HG02981 (cell line): ENCODE measurements at regions not wholly inside any gene's neighbourhood (a gene's known extent, or its start where the extent isn't known, plus 50 kb on each side); places are given as distances from the start of the nearest gene placed in this dataset.

Experiments
- ATAC-seq: cut with Tn5 transposase; IDR thresholded peaks from one replicate; pipeline ENCODE4 v1.9.1; 2021; ENCODE audit warnings: mild to moderate bottlenecking, moderate library complexity; ENCODE audit not compliant: unreplicated experiment

DNA sequence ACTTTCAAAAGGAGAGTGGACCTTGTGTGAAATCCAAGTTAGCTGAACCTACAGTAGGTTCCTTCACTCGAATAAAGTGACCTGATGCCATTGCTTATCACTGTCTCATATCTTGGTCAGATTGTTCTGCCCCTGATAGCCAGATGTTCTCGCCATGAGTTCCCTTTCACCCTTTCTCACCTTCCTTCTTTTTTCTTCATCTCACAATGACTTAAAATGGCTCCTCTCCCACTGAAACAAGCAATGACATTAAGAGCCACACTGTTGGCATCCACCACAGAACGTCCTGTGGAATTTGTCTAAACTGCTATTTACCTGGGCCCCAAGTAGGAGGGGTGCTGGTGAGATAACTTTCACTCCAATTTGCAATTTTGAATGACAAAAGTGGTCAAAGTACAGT, 227.6 kb upstream of the PPP1R2C start:
- ATAC-seq = no peak

DNA sequence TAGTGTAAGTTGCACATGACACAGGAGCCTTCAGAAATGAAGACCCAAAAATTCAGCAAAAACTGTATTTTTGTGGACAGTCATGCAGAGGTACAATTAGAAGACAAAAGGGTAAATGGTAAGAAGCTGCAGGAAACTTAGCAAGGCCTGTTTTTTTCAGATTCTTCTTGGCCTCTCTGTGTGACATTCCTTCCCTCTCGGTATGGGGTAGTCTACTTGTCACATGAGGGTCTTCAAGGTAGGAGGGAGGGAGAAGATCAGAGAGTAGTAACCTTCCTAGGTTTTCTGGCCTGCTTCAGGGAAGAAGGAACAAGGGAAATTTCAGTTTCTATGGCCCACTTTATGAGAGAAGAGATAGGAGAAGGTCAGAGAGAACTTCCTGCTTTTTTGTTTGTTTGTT, 230.4 kb upstream of the PPP1R2C start:
- ATAC-seq = no peak

DNA sequence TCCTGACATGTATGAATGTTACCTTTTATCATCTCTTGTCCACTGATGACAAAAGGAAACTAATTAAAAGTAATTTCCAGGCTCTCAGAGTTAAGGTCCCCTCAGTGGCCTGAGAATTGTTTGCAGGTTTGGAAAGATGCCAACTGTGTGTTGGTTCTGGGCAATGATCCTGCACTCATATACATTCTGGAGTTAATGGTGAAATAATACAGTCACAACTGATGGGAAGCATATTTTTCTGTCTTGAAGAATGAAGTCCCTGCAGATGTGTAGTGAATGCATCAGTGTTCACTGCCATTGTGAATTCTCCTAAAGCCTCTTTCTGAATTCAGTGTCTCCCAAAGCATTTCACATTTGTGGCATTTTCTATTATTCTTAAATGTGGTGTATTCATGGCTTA, 238.1 kb upstream of the PPP1R2C start:
- no peak for ATAC-seq

DNA sequence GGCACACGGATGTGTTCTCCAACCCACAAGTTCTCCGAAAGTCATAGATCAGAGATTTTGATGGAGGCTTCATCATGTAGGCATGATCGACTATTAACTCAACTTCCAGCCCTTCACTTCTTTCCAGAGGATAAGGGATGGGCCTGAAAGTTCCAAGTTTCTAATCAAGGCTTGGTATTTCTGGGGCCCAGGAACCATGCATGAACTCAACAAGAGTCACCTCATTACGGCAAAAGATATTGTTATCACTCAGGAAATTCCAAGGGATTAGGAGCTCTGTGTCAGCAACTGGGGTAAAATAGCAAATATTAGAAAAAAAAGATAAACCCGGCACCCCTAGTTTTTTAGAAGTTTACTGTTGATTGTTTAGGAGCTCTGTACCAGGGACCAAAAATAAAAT, 240.1 kb upstream of the PPP1R2C start:
- no peak for ATAC-seq

DNA sequence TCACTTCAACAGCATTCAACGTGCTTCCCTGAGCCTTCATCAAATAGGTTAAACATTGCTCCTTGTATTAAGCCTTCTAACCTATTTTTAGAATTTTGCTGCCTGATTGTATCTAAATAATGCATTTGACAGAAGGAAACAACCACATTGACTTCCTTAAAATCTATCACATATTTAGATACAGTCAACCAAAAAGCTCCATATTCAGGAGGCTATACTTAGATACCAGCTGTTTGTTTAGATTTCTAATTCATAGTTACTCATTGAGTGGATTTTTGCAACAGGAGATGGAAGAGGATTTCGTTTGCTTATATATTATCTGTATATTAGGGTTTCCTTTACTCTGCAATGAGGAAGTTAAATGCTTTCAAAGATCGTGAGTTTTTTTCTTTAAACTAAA, 241.1 kb upstream of the PPP1R2C start:
- no peak for ATAC-seq

DNA sequence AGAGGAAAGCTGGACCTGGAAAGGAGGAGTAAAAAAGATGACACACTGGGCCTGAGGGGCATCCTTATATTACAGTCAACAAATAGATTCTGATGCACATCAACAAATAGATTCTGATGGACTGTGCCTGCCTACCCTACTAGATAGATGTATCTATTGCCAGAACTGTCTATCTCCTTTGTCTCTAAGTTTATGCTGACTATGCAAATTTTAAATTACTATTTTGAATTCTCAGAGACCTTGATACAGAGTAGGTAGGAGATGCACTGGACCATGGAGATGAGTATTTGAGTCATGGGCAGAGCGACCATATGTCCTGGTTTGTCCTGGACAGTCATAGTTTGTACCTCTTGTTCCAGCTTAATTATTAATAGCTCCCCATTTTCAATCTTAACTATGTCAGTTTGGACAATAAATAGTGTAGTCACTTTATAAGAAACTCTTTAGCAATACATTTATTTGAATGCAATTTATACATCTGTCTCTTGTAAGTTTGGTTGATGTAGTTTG, 247.9 kb upstream of the PPP1R2C start:
- ATAC-seq = no peak

DNA sequence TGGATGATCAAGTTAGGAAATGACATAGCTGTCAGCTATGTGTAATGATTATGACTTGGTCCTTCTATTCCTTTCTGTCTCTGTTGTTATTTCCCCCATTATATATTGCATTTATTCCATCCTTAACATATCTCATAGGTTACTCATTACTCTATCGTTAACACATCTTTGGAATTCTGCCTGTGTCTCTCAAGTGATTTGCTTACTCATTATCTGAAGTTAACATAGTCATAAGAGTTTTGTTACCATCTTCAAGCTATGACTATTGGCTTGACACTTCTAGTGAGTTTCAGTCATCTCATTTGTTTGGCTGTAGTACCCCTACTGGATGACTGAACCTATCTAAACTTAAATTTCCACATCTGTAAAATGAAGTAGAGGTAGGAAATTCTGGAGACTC, 286.1 kb upstream of the PPP1R2C start:
- no peak for ATAC-seq

DNA sequence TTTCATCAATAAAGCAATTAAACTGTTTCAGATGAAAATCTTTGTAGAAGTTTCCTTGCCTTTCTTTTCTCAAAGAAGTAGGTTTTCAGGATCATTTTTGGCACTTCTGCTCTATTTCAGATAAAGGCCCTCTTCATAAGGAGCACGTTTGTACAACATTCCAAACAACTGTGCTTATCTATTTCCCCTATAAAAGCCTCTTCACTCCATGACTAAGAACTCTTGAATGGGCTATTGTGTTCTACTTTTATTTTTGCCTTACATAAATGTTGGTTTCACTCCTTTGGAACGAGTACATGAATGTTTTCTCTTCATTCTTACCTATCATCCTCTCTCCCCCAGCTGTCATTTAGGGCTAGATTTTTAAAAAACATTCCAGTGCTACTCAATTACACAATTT, 288.0 kb upstream of the PPP1R2C start:
- ATAC-seq = no peak

DNA sequence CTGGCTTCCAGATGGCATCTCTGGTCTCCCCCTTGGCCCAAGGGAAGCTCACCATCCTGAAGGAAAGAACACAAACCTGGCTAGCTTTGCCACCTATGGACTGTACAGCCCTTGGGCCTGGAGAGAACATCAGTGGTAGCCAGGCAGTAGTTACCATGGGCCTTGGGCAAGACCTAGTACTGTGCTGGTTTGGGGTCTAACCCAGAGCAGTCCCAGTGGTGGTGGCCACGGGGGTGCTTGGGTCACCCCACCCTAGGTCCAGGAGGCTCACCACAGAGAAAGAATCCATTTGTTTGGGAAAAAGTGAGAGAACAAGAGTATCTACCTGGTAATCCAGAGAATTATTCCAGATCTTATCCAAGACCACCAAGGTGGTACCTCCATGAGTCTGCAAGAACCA, 290.7 kb upstream of the PPP1R2C start:
- ATAC-seq = no peak

DNA sequence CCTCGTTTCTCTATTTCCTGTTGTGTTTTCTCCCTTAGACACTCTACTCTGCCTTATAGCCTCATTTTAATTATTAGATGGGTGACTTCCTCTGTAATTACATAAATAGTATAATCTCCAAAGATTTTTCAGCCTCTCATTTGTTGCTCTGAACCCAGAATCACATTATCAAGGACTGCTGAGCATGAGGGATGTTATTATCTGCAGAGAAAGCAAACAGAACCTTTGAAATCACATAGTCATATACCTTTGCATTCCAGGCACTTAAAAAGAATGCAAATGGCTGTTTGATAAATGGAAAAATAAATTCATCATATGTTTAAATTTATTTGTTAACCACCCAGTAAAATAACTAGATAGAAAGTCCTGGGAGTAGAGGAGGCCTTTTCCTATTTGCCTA, 305.1 kb upstream of the PPP1R2C start:
- ATAC-seq = no peak

DNA sequence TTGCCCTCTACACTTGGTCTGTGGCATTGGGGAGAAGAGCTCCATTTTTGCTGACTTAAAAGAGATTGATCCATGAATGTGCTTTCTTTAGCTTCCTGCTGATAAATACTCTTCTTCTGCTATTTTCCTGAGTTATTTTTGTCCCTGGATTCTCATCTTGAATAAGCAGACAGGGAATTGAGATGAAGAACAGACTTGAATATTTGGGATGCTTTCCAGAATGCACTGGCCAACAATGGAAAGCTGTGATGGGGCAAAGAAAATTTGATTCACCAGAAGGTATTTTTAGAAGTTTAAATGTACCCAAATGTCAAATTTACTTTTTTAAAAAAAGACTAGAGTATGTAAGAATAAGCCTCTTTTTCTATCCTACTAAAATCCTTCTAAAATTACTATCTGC, 309.9 kb upstream of the PPP1R2C start:
- ATAC-seq = no peak

DNA sequence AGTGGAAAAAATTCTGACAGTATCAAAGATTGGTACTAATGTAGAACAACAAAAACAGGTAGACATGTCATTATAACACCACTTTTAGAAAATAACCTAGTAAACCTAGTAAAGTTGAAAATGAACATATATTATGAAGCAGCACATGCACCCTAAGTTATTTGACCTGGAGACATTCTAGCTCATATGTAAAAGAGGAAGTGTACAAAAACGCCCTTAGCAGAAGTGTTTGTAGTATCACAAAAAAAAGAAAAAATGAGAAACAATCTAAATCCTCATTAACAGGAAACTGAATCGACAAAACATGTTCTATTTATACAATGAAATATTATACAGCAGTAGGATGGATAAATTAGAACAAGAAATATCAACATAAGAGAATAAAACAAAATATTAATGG, 318.9 kb upstream of the PPP1R2C start:
- ATAC-seq = no peak

DNA sequence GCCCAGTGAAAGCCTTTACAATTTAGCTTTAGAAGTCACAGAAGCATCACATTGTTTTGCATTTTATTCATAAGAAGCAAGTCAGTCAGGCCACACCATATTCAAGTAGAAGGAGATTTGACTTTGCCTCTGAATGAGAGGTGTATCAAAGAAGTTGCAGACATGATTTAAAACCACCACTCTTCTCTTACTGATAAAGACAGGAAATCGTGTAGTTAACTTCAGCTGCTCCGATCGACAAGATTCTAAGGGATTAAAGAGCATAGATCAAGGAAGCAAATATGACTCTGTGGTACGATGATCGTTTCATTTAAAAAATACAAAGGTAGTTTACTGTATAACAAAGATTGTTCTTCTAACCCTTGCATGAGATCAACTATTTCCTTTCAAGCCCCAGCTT, 328.0 kb upstream of the PPP1R2C start:
- ATAC-seq = no peak

DNA sequence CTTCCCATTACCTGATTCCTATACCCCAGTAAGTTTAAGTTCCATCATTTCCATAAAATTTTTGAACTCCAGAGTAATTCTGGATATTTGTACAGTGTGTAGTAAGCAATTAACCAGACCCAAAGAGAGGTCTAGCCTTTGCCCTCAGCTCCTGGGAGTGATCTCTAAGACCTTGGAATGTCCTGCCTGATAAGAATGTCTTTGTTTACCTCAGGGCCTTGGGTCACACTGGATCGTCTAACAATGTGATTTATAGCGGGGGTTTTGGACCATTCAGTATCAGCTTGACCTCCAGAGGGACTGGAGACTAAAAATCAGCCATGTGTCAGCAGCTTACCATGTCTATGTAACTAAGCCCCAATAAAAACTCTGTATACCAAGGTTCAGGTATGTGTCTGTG, 330.9 kb upstream of the PPP1R2C start:
- no peak for ATAC-seq

DNA sequence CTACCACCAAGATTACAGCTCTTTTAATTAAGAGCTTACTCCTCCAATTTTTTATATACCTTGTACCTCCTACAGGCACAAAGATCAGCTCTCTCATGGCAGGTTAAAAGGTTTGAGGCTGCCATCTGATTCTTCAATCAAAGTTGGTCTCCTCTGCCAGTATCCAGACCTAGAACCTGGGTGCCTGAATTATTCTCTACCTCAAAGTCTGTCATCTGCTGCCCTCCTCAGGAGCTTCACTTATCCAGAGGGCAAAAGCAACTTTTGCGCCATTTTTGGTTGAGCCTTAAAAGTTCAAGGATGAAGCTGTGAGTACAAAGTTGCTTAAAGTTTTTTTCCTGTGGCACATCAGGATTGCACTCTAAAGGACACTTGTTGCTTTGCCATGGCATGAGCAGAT, 343.7 kb upstream of the PPP1R2C start:
- ATAC-seq = no peak

DNA sequence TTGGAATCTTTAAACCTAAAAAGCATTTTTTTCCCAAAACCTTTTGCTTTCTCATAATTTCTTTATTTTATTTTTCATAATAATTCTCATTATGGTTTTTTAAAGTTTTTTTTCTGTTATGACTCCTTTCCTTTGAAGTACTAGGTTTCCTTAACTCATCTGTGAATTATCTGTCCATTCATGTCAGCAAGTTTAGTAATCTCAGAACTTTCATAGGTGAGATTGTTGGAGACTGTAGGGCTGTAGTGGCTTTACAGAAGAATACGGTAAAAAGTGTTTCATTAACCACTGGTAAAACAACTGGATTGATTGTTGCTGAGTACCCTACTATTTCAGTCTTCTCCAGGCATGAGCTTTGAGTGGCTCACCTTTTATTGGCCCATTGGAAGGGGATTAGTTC, 361.7 kb upstream of the PPP1R2C start:
- ATAC-seq = no peak

DNA sequence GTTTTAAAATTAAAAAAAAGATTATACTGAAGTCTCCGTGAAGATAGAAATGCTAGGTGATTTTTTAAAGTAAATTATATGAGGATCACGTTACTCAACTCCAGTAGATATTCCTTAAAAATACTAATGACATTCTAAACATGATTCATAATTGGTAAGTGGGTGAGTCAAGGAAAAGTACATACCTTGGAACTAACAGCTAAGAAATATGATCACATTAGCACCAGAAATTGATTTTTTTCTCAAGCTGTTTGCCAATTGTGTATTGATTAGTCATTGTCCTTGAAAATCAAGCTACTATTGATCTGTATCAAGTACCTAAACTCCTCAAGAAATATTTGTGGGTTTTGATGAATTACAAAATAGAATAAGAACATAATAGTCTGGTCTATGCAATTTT, 362.6 kb upstream of the PPP1R2C start:
- ATAC-seq = no peak

DNA sequence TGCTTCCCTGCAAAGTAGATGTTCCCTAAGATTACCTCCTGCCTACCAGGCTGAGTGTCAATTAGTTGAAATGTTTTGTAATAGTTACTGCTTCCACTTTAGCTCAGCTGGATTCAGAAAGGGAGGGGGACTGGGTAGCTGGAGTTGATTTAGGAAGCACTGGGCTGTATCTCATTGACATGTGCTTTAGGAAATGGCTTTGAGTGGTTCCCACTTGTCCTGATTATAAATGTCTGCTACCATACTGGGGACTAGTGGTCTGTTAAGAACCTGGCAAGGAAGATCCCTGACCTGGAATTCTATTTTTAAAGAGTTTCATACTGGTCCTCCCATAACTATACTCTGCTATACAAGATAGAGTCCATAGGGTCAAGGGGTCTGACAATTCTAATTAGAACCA, 363.9 kb upstream of the PPP1R2C start:
- no peak for ATAC-seq

DNA sequence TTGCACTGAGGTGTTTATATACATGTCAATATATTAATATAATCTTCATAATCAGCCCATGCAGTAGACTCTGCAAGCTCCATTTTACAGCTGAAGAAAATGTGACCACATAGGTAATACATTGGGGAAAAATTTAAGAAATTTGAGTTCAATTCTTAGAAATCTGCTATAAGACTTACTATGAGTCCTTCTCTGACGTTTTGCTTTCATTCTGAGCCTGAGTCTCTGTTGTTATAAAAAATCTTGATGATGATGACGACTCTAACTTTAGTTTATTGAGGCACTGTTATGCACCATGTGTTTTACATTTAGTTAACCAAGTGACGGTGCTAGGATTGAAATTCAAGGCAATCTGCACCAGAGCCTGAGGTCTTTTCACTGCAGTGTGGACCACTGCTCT, 370.3 kb upstream of the PPP1R2C start:
- ATAC-seq = no peak

DNA sequence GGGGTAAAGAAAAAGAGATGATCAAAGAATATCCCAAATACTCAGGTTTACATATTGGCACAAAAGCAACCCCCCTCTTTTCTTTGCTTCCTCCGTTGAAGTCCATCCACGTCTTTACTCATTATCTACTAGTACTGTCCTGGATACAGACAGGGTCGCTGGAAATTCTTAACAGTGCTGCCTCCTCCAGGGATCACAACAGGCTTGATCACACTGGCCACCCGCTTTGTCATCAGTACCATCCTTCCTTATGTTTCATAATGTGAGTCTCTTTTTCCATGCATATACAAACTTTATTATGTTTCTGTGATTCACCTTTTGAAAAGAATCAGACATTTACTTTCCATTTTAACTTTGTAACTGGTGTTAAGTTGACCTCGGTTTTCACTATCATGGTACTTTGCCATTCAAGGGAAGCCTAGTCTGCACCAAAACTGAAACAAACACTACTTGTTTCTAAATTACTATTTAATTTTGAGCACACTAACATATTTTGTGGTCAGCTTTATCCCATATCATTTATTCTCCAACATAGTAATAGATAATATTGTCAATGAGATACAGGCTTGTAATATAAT, 387.5 kb upstream of the PPP1R2C start:
- ATAC-seq = no peak

DNA sequence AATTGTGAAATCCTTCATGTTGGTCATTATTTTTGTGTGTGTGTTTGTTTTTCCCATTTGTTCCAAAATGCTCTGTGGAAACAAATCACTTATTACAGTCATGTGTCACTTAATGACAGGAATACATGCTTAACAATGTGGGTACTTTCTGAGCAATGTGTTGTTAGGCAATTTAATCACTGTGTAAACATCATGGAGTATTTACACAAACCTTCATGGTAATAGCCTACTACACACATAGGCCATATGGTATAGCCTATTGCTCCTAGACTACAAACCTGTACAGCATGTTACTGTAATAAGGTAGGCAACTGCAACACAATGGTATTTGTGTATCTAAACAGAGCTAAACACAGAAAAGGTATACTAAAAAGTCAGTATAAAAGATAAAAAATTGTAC, 388.9 kb upstream of the PPP1R2C start:
- ATAC-seq = no peak

DNA sequence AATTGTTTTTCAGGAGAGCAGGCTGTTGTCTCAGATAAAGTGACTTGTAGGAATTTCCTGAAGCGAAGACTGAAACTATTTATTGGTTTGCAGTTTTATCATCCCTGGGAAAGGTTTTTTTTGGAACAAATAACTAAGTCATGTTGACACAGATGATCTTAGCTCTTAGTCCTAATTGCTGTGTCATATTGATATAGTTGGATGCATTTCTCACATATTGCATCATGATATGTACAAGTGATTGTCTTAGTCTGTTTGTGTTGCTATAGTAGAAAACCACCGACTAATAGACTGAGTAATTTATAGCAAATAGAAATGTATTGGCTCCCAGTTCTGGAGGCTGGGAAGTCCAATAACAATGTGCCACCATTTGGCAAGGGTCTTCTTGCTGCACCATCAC, 397.5 kb upstream of the PPP1R2C start:
- no peak for ATAC-seq

DNA sequence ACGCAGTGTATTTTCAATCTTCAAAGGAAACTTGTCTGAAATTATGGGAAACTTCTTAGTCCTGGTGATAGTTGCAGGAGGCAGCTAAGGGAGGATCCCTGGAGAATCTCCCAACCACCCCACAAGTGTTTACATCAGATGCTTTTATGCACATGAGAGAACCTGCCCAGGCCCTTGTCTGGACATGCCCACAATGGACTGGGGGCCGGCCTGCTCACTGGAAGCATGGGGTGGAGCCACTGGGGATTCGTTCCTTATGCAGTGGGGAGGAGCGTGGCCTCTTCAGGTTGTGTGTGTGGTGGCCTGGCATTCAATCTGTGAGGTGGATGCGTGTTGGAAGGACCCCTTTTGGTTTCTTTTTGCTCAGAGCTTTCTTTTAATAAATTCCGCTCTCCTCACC, 398.7 kb upstream of the PPP1R2C start:
- ATAC-seq = no peak

DNA sequence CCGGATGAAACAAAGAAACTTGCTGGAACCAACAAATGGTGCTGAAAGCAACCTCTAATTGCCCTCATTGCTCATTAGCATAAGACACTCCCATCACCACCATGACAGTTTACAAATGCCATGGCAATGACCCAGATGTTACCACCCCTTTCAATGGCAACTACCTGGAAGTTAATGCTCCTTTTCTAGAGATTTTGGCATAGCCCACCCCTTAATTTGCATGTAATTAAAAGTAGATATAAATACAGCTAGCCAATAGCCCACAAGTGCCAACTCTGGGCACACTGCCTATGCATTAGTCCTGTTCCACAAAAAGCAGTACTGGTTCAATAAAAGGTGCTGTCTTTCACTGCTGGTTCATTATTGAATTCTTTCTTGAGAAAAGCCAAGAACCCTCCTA, 410.3 kb upstream of the PPP1R2C start:
- no peak for ATAC-seq
